ENCODE measurements at regions not wholly inside any gene's neighbourhood (a gene's known extent, or its start where the extent isn't known, plus 50 kb on each side); places are given as distances from the start of the nearest gene placed in this dataset.

DNA sequence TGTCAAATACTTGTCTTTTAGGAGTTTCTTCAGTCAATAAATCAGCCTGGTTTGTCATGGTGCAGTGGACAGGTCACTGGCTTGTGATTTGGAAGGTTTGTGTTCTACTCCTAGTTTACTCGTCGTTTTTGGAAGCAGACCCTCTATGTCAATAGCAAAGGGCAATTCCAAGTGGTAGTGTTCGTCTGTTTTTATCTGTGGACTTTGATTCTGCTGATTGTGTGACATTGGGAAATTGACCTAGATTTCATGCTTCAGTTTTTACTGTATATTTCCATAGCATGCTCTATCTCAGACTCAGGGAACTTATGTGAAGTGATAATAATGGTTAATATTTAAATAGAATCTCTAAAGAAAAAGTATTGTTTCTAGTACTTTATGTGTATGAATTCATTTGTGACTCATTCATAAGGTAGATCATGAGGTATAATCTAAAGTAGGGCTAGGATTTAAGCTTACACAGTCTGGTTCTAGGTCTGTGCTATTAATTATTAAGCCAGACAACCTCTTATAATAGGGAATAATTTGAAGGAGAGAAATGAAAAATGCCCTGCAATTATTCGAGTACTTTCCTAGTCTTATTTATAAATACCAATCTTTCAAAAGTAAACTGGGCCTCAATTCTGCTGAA, 198.1 kb downstream of the REEP3 start:
- no peak for DNase-seq (ENCODE audit: low spot score)
- H3K27ac ChIP-seq = no peak overlapping the region
- TF ChIP-seq, protein P1, sequence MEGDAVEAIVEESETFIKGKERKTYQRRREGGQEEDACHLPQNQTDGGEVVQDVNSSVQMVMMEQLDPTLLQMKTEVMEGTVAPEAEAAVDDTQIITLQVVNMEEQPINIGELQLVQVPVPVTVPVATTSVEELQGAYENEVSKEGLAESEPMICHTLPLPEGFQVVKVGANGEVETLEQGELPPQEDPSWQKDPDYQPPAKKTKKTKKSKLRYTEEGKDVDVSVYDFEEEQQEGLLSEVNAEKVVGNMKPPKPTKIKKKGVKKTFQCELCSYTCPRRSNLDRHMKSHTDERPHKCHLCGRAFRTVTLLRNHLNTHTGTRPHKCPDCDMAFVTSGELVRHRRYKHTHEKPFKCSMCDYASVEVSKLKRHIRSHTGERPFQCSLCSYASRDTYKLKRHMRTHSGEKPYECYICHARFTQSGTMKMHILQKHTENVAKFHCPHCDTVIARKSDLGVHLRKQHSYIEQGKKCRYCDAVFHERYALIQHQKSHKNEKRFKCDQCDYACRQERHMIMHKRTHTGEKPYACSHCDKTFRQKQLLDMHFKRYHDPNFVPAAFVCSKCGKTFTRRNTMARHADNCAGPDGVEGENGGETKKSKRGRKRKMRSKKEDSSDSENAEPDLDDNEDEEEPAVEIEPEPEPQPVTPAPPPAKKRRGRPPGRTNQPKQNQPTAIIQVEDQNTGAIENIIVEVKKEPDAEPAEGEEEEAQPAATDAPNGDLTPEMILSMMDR (conservative IDR thresholded peaks at IDR 0.05; ENCODE audit: low read depth) = no peak
- POLR2A ChIA-PET (ENCODE audit: low non-redundant PET) = interaction anchor here (1.3 kb wide), 1 partner anchor 89 kb away, joined by 4 read pairs; no protein-coding TSS in a partner anchor
- CTCF ChIA-PET = interaction anchor here (0.6 to 3.2 kb wide), 10 partner anchors 12 to 662 kb away, joined by 3 to 33 read pairs (median 4); no protein-coding TSS in a partner anchor

DNA sequence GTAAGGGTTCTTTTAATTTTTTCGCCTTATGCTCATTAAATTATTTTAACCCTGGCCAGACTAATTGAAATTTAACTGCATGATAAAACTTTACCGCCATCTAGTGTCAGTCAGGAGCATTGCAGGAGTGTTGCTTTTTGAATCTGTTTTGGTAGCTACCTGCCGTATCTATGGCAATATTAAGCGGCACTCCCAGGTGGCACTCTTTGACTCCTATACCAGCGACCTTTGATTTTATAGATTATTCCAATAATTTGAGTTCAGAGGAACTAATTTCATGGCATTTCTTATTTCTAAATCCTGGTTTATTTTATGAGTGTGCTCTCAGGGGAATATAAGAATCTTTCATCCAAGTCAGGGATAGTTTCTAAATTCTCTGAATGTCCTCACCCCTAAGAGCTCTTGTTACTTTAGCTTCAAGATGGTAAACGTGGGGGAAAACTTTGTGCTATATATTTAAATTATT, 198.9 kb downstream of the REEP3 start:
- peak; percentile 38 for DNase-seq (ENCODE audit: low spot score)
- ChIA-PET CTCF (interaction anchor here (0.6 to 3.2 kb wide), 21 partner anchors 11 to 1875 kb away, joined by 3 to 33 read pairs (median 3); no protein-coding TSS in a partner anchor), POLR2A (ENCODE audit: low non-redundant PET) (no interaction called here)
- no peak overlapping the region for H3K27ac ChIP-seq
- TF ChIP-seq, protein P1 (conservative IDR thresholded peaks at IDR 0.05; ENCODE audit: low read depth) = peak; percentile 96

- H3K27ac ChIP-seq = no peak overlapping the region
- DNase-seq (ENCODE audit: low spot score) = no peak
- POLR2A ChIA-PET (ENCODE audit: low non-redundant PET) = no interaction called here
- TF ChIP-seq, protein P1 (conservative IDR thresholded peaks at IDR 0.05; ENCODE audit: low read depth) = no peak
- CTCF ChIA-PET = interaction anchor here (0.6 to 3.2 kb wide), 17 partner anchors 13 to 1143 kb away, joined by 3 to 33 read pairs (median 3); no protein-coding TSS in a partner anchor
These were observed 199.5 kb downstream of the REEP3 start for GRCh38 chr10:63720676-63721075.

DNA sequence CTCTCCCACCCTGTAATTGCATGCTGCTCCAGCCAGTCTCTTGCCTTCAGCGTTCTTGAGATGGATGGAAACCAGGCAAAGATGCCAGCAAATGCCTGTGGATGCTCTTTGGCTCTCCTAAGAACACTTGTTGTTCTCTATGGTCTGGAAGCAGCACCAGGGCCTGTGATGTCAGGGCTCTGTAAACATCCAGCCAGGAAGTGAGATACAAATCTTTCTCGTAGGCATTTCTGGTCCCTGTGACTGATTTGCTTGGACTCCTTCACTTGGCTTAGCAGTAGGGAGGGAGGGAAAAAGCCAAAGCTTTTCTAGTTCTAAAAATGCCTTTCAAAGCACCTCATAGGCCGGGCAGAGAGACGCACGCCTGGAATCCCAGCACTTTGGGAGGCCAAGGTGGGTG, 201.3 kb downstream of the REEP3 start:
- DNase-seq (ENCODE audit: low spot score) = no peak
- TF ChIP-seq, protein P1 (conservative IDR thresholded peaks at IDR 0.05; ENCODE audit: low read depth) = no peak
- POLR2A ChIA-PET (ENCODE audit: low non-redundant PET) = no interaction called here

GRCh38 chr10:63723320-63723719, 202.1 kb downstream of the REEP3 start:
- POLR2A ChIA-PET (ENCODE audit: low non-redundant PET) = interaction anchor here (0.5 kb wide), 1 partner anchor 31 kb away, joined by 3 read pairs; no protein-coding TSS in a partner anchor

More for the DNA sequence above, 201.3 kb downstream of the REEP3 start:
- CTCF ChIA-PET = interaction anchor here (0.6 to 1.4 kb wide), 2 partner anchors 210 to 556 kb away, joined by 3 to 4 read pairs; no protein-coding TSS in a partner anchor
- no peak overlapping the region for H3K27ac ChIP-seq

DNA sequence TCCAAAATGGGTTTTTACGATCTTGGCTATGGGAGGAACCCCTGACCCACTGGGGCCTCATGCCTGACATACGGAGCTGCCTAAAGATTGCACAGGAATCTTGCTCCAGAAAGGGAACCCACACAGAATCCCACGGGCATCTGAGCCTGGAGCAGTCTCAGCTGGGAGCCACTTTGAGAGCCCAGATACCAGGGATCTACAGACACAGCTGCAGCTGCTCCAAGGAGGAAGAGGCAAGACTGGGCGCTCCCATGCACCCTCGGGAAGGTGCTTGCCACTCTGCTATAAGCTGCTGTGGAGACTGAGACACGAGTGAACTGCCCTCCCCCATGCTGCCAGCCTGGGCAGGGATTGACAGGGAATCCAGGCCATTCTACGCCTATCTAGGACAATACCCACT, 202.5 kb downstream of the REEP3 start:
- H3K27ac ChIP-seq = no peak overlapping the region
- DNase-seq (ENCODE audit: low spot score) = no peak
- ChIA-PET POLR2A (ENCODE audit: low non-redundant PET) (interaction anchor here (0.5 kb wide), 1 partner anchor 30 kb away, joined by 3 read pairs; no protein-coding TSS in a partner anchor), CTCF (interaction anchor here (1.0 kb wide), 1 partner anchor 96 kb away, joined by 3 read pairs; no protein-coding TSS in a partner anchor)
- TF ChIP-seq, protein P1 (conservative IDR thresholded peaks at IDR 0.05; ENCODE audit: low read depth) = no peak

More at GRCh38 chr10:63723320-63723719, 202.1 kb downstream of the REEP3 start:
- no peak for DNase-seq (ENCODE audit: low spot score)
- TF ChIP-seq, protein P1 (conservative IDR thresholded peaks at IDR 0.05; ENCODE audit: low read depth) = no peak
- no peak overlapping the region for H3K27ac ChIP-seq
- CTCF ChIA-PET = interaction anchor here (0.6 to 1.0 kb wide), 2 partner anchors 96 to 211 kb away, joined by 3 read pairs; no protein-coding TSS in a partner anchor

All from RWPE1 (cell line).